Upper lobe of left lung (tissue), 6 donors: ENCODE measurements at regions not wholly inside any gene's neighbourhood (a gene's known extent, or its start where the extent isn't known, plus 50 kb on each side); places are given as distances from the start of the nearest gene placed in this dataset.

Experiments used
- ATAC-seq, 2 donors: fragments of 200-7000 bp; cut with Tn5 transposase; one replicate each; pipeline ENCODE4 v1.9.1; 2022; ENCODE audit warnings: mild to moderate bottlenecking in 2 of 2, moderate library complexity in 2 of 2; ENCODE audit not compliant: low FRiP score in 2 of 2
- DNase-seq, 2 donors: peaks; one replicate each; pipeline ENCODE4 v3.0.0-alpha.2; 2019 to 2020
- H3K27ac ChIP-seq, 4 donors: fragments of 200-600 bp; sonication (generic); one replicate each; pipeline ENCODE4 v1.5.1; 2016 to 2019
- H3K27me3 ChIP-seq, 4 donors: fragments of 200-600 bp; sonication (generic); one replicate each; pipeline ENCODE4 v1.5.1; 2017 to 2019
- H3K36me3 ChIP-seq, 4 donors: fragments of 200-600 bp; sonication (generic); one replicate each; pipeline ENCODE4 v1.5.1; 2016 to 2019
- H3K4me1 ChIP-seq, 4 donors: fragments of 200-600 bp; sonication (generic); one replicate each; pipeline ENCODE4 v1.5.1; 2018 to 2019
- H3K4me3 ChIP-seq, 4 donors: fragments of 200-600 bp; sonication (generic); one replicate each; pipeline ENCODE4 v1.5.1; 2017 to 2019; ENCODE audit warnings: mild to moderate bottlenecking in 2 of 4, moderate library complexity in 1 of 4
- H3K9me3 ChIP-seq, 4 donors: fragments of 200-600 bp; sonication (generic); one replicate each; pipeline ENCODE4 v1.5.1; 2018 to 2019
- EP300 ChIP-seq, 4 donors: sonication (generic); formaldehyde crosslinking; IDR thresholded peaks; one replicate each; pipeline ENCODE4 v1.5.1; 2017; ENCODE audit warnings: antibody characterized with exemption in 4 of 4, control low read depth in 2 of 4
- POLR2A ChIP-seq, 4 donors: fragments of 450-650 bp; IDR thresholded peaks; one replicate each; pipeline ENCODE4 v1.5.1; 2016 to 2017; ENCODE audit warnings: antibody characterized with exemption in 4 of 4, mild to moderate bottlenecking in 2 of 4
- POLR2AphosphoS5 ChIP-seq, 2 donors: sonication (generic); formaldehyde crosslinking; IDR thresholded peaks; one replicate each; pipeline ENCODE4 v1.5.1; 2017; ENCODE audit warnings: antibody characterized with exemption in 2 of 2
- WGBS, 2 donors: methylation state at CpG; one replicate each; pipeline ENCODE4 v1.1.5; 2017 to 2018; 5-methylcytosine and 5-hydroxymethylcytosine counted together
- TF ChIP-seq, protein P1 (sequence below), 6 experiments: fragments of 450-650 bp in 4 of 6; fragments of 200-600 bp in 2 of 6; sonication (generic) in 2 of 6; IDR thresholded peaks; one replicate each; pipeline ENCODE4 v1.5.1; 2016 to 2019; ENCODE audit warnings: antibody characterized with exemption in 6 of 6
- donor health status: DM: no; HTN: no; CAD: no; lungs with moderate emphysema.
- donor health status: DM: no; HTN: yes; CAD: no; lungs with severe emphysema.

DNA sequence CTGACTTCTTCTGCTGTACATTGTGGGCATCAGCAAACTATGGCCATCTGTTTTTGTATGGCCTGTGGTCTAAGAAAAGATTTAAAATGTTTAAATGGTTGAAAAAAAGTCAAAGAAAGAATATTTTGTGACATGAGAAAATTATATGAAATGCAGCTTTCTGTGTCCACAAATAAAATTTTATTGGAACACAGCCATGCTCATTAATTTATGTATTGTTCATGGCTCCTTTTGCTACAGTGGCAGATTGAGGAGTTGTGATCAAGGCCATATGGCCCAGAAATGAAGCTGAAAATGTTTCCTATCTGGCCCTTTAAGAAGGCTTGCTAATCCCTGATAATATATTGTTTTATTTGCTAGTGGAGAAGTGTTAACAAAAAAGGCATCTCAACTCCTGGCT lies 162.0 kb downstream of the SLC4A3 start:
- TF ChIP-seq POLR2A (IDR thresholded peaks at IDR 0.05) (no peak), POLR2AphosphoS5 (IDR thresholded peaks at IDR 0.05) (no peak), EP300 (IDR thresholded peaks at IDR 0.05) (no peak)
- TF ChIP-seq, protein P1, sequence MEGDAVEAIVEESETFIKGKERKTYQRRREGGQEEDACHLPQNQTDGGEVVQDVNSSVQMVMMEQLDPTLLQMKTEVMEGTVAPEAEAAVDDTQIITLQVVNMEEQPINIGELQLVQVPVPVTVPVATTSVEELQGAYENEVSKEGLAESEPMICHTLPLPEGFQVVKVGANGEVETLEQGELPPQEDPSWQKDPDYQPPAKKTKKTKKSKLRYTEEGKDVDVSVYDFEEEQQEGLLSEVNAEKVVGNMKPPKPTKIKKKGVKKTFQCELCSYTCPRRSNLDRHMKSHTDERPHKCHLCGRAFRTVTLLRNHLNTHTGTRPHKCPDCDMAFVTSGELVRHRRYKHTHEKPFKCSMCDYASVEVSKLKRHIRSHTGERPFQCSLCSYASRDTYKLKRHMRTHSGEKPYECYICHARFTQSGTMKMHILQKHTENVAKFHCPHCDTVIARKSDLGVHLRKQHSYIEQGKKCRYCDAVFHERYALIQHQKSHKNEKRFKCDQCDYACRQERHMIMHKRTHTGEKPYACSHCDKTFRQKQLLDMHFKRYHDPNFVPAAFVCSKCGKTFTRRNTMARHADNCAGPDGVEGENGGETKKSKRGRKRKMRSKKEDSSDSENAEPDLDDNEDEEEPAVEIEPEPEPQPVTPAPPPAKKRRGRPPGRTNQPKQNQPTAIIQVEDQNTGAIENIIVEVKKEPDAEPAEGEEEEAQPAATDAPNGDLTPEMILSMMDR (IDR thresholded peaks at IDR 0.05): no peak
- H3K4me1 ChIP-seq: no peaks in the 10 kb centered on the region
- ATAC-seq: no peak
- H3K27me3 ChIP-seq: no peaks in the 10 kb centered on the region
- no peaks in the 10 kb centered on the region for H3K9me3 ChIP-seq
- H3K27ac ChIP-seq: no peak overlapping the region
- no peak for DNase-seq
- no peaks in the 10 kb centered on the region for H3K36me3 ChIP-seq
- H3K4me3 ChIP-seq: no peak overlapping the region

DNA sequence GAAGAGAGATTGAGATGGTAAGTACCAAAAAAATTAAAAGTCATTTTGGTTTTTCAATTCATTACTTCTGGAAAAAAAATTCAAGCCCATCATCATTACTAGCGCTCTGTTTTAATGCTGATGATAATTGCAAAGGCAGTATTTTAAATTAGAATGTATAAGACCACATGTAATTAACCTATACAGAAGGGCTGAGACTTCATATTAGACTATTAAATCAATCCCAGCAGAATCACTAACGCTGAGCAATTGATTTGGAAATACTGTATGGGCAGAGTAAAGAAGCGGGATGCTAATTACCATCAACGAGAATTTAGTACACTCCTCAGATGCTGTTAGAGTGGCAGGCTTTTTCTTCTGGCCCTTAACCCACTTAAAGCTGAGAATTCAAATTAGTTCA lies 165.0 kb downstream of the SLC4A3 start:
- Histone ChIP-seq H3K4me1 (no peaks in the 10 kb centered on the region), H3K27ac (no peak overlapping the region), H3K36me3 (no peaks in the 10 kb centered on the region), H3K4me3 (no peak overlapping the region), H3K27me3 (no peaks in the 10 kb centered on the region), H3K9me3 (no peaks in the 10 kb centered on the region)
- DNase-seq (no peak), ATAC-seq (no peak)
- 82 to 88% methylated on average over 4 of the region's 4 CpGs for whole genome bisulfite sequencing, 2 donors
- TF ChIP-seq EP300 (IDR thresholded peaks at IDR 0.05): no peak
- no peak for TF ChIP-seq POLR2AphosphoS5 (IDR thresholded peaks at IDR 0.05)
- no peak for TF ChIP-seq POLR2A (IDR thresholded peaks at IDR 0.05)
- TF ChIP-seq, protein P1 (IDR thresholded peaks at IDR 0.05): no peak

DNA sequence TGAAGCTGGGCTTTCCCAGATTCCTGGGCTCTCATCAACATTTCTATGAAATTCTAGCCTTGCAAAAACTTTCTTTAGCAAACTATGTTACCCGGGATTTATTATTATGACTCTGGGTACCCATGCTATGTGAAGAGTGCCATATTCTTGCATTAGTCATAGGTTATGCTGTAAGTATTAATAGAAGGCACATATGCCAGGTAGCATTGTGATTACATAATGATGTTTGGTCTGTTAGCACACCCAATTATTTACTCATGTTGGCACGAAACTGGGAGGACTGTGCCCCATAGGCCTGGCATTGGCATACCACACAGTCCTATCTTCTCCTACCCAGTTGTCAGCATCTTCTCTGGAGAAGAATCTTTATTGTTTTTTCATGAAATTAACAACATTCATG lies 171.0 kb downstream of the SLC4A3 start:
- Histone ChIP-seq H3K27ac (no peak overlapping the region), H3K4me3 (no peak overlapping the region), H3K27me3 (no peaks in the 10 kb centered on the region), H3K36me3 (no peaks in the 10 kb centered on the region), H3K4me1 (no peaks in the 10 kb centered on the region), H3K9me3 (no peaks in the 10 kb centered on the region)
- no peak for TF ChIP-seq POLR2A (IDR thresholded peaks at IDR 0.05)
- no peak for TF ChIP-seq POLR2AphosphoS5 (IDR thresholded peaks at IDR 0.05)
- TF ChIP-seq, protein P1 (IDR thresholded peaks at IDR 0.05): no peak
- TF ChIP-seq EP300 (IDR thresholded peaks at IDR 0.05): no peak
- no peak for ATAC-seq
- DNase-seq: no peak
- WGBS, 2 donors: 84 to 88% methylated on average over 2 of the region's 2 CpGs

DNA sequence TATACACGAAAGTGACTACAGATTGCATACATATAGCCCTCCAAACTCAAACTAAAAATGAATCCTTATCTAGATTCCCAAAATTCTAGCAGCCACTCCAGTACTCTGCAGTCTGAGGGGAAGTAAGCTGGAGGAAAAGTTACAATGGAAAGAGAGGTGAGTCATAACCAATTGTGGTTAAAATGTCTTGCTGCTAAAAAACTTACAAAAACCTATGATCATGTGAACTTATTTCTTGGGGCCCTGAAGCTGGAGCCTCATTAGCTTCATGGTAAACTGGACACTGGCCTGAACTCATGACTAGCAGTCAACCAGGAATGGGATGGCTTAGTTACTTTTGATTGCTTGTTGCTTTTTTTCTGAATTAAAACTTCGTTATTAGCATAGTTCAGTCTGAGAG lies 175.9 kb downstream of the SLC4A3 start:
- Histone ChIP-seq H3K4me3 (no peak overlapping the region), H3K4me1 (no peaks in the 10 kb centered on the region), H3K36me3 (no peaks in the 10 kb centered on the region), H3K9me3 (no peaks in the 10 kb centered on the region), H3K27me3 (no peaks in the 10 kb centered on the region), H3K27ac (no peak overlapping the region)
- 71 to 75% methylated on average over 2 of the region's 2 CpGs for WGBS, 2 donors
- no peak for DNase-seq
- ATAC-seq: no peak
- TF ChIP-seq, protein P1 (IDR thresholded peaks at IDR 0.05): no peak
- TF ChIP-seq POLR2AphosphoS5 (IDR thresholded peaks at IDR 0.05): no peak

DNA sequence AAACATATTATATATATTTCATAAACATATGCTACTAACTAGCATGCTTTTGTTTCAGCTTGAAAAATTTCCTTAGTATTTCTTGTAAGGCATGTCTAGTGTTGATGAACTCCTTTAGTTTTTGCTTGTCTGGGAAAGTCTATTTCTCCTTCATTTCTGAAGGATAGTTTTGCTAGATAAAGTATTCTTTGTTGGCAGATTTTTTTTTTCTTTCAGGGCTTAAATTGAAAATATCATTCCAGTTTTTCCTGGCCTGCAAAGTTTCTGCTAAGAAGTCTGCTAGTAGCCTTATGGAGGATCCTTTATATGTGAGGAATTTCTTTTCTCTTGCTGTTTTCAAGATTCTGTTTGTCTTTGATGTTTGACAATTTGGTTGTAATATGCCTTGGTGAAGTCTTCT lies 183.5 kb downstream of the SLC4A3 start:
- H3K4me1 ChIP-seq: no peaks in the 10 kb centered on the region
- no peak for ATAC-seq
- H3K4me3 ChIP-seq: no peak overlapping the region
- H3K9me3 ChIP-seq: peaks cover 0 to 14% (median 8%) of the 10 kb centered on the region in 4 donors
- H3K27ac ChIP-seq: no peak overlapping the region
- no peaks in the 10 kb centered on the region for H3K27me3 ChIP-seq
- no peak for DNase-seq
- no peaks in the 10 kb centered on the region for H3K36me3 ChIP-seq
- TF ChIP-seq POLR2A (IDR thresholded peaks at IDR 0.05) (no peak), EP300 (IDR thresholded peaks at IDR 0.05) (no peak), POLR2AphosphoS5 (IDR thresholded peaks at IDR 0.05) (no peak)
- TF ChIP-seq, protein P1 (IDR thresholded peaks at IDR 0.05): no peak
